HG02870 (cell line): ENCODE measurements at regions not wholly inside any gene's neighbourhood (a gene's known extent, or its start where the extent isn't known, plus 50 kb on each side); places are given as distances from the start of the nearest gene placed in this dataset.
"Not testable (repeated sequence)": the region's sequence is repeated elsewhere in the genome, so short reads cannot be mapped to it uniquely, and the experiment has no call there.

Experiments
- ATAC-seq: cut with Tn5 transposase; IDR thresholded peaks from one replicate; pipeline ENCODE4 v1.9.1; 2021; ENCODE audit warnings: mild to moderate bottlenecking, moderate library complexity; ENCODE audit not compliant: unreplicated experiment

DNA sequence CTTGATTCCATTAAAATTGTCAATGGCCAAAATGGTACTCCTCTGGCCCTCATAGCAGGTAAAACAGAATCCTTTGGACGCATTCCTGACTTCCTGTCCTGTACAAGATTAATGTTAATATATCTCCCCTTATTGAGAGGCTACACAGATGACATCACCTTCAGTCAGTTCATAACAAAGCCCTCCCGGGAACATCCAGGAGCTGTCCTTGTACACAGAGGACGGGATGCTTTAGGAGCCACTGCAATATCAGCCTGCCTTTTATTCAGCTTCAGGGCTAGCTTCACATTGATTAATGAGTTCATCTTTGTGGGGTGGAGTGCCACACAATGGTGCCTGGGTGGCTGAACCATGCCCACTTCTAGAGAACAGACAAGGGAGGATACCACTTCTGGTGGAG is 235.1 kb downstream of the NRIP1 start:
- no peak for ATAC-seq

GRCh38 chr21:14827468-14827867 is 237.3 kb downstream of the NRIP1 start:
- no peak for ATAC-seq

DNA sequence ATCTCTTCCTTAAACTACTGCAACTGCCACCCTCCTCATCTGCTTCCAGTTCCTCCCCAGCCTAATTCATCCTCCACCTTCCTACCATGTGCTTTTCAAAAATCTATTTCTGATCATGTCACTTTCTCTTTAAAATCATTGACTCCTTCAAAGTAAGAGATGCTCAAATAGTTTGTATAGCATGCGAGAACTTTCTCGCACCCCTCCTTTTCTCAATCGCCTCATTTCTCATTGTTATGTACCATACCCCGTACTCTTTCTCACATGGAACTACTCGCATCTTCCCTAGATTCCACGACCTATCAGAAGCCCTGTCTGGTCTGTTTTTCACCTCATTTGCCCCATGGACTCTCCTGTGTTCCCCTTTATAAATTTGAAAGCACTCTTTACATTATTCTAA is 238.2 kb downstream of the NRIP1 start:
- ATAC-seq: no peak

- ATAC-seq: peak; percentile 78
Measured at GRCh38 chr21:14825514-14825974, 239.3 kb downstream of the NRIP1 start.

GRCh38 chr21:14824126-14824525 is 240.7 kb downstream of the NRIP1 start:
- ATAC-seq: no peak

- ATAC-seq: no peak
Measured at GRCh38 chr21:14817311-14817710, 247.5 kb downstream of the NRIP1 start.

DNA sequence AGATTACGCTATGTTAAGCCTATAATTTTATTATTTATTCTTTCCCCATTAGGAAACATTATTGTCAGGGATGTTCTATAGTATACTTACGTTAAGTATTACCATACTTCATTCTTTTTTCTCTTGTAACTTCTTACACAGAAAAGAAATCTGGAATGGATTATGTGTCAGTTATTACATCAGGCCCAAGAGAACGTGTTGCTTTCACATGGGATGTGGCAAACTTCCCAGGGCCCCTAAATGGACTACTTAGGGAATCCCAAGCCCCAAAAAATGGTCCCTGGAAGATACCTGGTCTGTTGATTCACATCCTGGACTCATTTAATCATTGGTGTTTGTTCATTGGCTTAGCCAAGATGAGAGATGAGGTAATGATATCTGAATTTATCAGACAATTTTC is 249.8 kb downstream of the NRIP1 start:
- no peak for ATAC-seq

- ATAC-seq: no peak
Measured at GRCh38 chr21:14814282-14814681, 250.5 kb downstream of the NRIP1 start.

DNA sequence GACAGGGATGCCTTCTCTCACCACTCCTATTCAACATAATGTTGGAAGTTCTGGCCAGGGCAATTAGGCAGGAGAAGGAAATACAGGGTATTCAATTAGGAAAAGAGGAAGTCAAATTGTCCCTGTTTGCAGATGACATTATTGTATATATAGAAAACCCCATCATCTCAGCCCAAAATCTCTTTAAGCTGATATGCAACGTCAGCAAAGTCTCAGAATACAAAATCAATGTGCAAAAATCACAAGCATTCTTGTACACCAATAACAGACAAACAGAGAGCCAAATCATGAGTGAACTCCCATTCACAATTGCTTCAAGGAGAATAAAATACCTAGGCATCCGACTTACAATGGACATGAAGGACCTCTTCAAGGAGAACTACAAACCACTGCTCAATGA is 258.1 kb upstream of the SAMSN1 start:
- not testable (repeated sequence) for ATAC-seq

- no peak for ATAC-seq
Measured at GRCh38 chr21:14797543-14797942, 251.4 kb upstream of the SAMSN1 start.

- no peak for ATAC-seq
Measured at GRCh38 chr21:14787312-14787711, 241.2 kb upstream of the SAMSN1 start.

- no peak for ATAC-seq
Measured at GRCh38 chr21:14785679-14786078, 239.6 kb upstream of the SAMSN1 start.

- ATAC-seq: no peak
Measured at GRCh38 chr21:14773777-14774345, 227.7 kb upstream of the SAMSN1 start.

- ATAC-seq: no peak
Measured at GRCh38 chr21:14771593-14771992, 225.5 kb upstream of the SAMSN1 start.

DNA sequence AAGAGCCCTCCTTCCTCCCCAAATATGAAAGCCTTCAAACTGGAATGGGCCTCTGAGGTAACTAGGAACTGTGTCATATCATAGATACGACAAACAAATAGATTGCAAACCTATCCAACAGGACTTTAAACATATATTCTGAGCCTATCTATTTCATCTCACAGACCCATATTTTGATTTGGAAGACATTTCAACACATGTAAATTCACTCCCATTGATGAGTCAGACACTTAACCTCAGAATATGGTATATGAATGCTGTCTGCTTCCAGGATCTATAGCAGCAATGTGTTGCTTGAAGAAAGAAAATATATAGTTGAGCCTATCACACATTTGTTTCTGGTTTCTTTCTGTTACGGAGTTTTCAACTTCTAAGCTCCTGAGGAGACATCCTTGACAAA is 221.9 kb upstream of the SAMSN1 start:
- no peak for ATAC-seq

GRCh38 chr21:14767192-14767852 is 221.2 kb upstream of the SAMSN1 start:
- no peak for ATAC-seq

DNA sequence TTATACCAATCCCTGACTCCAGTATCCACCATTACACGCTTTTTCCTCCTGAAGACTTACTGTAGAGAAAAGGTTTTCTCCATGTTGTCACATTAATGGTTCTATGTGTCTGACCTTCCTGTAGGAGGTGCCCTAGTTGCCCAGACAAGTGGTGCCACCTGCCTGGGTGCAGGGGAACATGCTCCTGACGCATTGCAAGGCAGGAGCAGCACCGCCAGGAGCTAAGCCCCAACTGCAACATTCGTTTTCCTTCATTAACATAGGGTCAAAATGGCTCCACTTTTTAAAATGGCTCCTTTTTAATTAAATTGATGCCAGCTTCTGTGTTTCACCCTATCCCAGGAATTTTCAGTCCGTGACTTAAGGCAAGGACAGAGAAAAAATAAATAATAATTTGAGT is 220.1 kb upstream of the SAMSN1 start:
- no peak for ATAC-seq

- ATAC-seq: peak; percentile 11
Measured at GRCh38 chr21:14763695-14764064, 217.6 kb upstream of the SAMSN1 start.

DNA sequence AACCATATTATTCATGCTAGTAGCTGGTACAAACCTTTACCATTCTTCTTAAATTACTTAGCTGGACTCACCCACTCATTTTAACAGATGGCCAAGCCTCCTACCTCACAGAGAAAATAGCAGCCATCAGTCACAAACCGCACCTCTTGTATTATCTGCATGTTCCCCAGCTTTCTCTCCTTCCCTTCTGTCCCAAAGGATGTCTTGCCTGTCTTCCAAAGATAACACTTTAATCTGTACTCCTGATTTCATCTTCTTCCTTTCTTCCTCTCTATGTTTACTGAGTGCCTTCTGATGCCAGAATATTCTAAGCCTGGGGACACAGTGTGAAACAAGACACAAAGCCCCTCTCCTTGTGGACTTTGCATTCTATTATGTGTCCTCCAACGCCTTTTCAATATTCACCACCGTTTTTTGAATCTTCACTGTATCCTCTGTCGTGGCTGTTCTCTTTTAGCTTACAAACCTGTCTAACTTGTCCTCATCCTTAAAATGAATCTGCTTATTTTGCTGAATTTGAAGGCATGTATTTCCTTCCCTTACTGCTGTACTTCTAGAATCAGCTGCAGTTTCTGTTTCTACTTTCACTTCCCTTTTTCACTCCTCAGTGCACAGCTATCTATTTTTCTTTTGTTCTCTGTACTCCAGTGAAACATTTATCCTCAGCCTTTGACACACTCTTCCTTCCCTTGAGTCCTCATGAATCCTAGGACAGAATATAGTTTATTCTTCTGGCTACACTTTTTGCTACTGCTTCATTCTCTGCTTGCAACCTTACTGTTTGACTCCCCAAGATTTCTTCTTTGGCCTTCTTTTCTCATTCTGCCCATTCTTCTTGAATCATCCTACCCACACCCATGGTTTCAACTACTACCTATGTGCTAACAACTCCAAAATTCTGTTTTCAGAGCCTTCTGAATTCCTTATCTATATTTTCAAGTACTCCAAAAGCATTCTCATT is 216.9 kb upstream of the SAMSN1 start:
- peak; percentile 95 for ATAC-seq

- no peak for ATAC-seq
Measured at GRCh38 chr21:14762327-14762726, 216.2 kb upstream of the SAMSN1 start.

DNA sequence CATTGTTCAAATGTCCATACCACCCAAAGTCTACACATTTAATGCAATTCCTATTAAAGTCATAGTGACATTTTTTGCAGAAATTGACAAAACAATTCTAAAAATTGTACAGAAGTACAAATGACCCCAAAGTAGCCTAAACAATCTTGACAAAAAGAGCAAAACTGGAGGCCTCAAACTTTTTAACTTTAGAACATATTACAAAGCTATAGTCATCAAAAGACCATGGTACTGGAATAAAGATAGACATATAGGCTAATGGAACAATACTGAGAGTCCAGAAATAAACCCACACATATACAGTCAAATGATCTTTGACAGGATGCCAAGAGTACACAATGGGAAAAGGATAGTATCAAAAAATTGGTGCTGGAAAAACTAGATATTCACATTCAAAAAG is 213.2 kb upstream of the SAMSN1 start:
- ATAC-seq: no peak

DNA sequence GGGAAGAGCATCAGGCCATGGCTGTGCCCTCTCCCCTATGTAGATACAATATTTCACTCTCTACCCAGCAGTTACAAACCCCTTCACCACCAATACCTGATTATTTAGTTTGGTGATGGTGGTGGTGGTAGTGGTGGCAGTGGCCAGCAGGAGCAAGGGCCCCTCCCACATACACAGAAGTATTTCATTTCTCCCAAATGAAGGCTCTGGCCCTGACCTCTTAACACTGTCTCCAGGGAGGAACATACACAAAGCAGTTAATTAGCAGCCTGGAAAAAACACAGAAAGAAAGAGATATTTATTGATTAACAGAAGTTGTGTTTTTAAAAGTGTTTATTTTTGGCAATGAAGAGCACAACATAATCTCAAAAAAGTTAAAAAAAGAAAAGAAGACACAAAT is 212.7 kb upstream of the SAMSN1 start:
- no peak for ATAC-seq
